ENCODE measurements at regions not wholly inside any gene's neighbourhood (a gene's known extent, or its start where the extent isn't known, plus 50 kb on each side); places are given as distances from the start of the nearest gene placed in this dataset.

GRCh38 chr20:62553136-62553837, 77.5 kb upstream of the GATA5 start:
- TF ChIP-seq CTCF (IDR thresholded peaks at IDR 0.05; ENCODE audit: low read length) (no peak), EZH2phosphoT487 (IDR thresholded peaks at IDR 0.05; ENCODE audit: low read length) (no peak), EZH2 (optimal IDR thresholded peaks at IDR 0.05; ENCODE audit: low read depth, low read length) (no peak)
